ENCODE measurements at regions not wholly inside any gene's neighbourhood (a gene's known extent, or its start where the extent isn't known, plus 50 kb on each side); places are given as distances from the start of the nearest gene placed in this dataset.

DNA sequence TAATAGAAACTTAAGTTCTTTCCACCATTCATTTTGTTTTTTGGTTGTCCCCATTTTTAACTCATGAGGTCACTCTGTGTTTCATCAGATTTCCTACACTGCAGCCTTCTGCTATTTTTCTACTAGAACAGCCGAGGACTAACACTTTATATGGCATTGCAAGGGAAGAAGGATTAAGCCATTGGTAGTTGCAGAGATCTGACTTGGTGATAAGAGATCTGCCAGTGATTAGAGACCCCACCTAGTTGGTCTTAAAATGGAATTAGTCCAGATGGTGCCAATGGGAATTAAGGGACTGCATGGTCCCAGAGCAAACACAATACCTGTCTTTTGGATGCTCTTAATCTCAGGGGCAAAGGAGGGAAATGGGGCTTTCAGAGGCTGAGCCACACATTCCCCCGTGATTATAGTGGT lies 125.5 kb upstream of the TMEM170B start:
- peak overlapping the region; percentile 3 for H3K9ac ChIP-seq (ENCODE audit: low read length)
- peaks cover 3% of the 10 kb centered on the region for H3K4me1 ChIP-seq (ENCODE audit: control insufficient read depth, insufficient read depth, low read depth, low read length)
- H3K27ac ChIP-seq (ENCODE audit: low read length, poor library complexity, severe bottlenecking): no peak overlapping the region
- no peak overlapping the region for H3K14ac ChIP-seq (ENCODE audit: low read length in 2 of 2)
- peaks cover 0 to 2% of the 10 kb centered on the region in 2 experiments for H3K36me3 ChIP-seq (ENCODE audit: control insufficient read depth in 1 of 2, insufficient read depth in 2 of 2, low read depth in 1 of 2, low read length in 2 of 2)
- H4K91ac ChIP-seq (ENCODE audit: low read length): peak overlapping the region; percentile 15
- no peaks in the 10 kb centered on the region for H3K79me1 ChIP-seq (replicated peaks; ENCODE audit: low read length, poor library complexity, severe bottlenecking)
- WGBS: 57% methylated on average over 2 of the region's 2 CpGs
- H2BK5ac ChIP-seq (ENCODE audit: low read depth, low read length, poor library complexity, severe bottlenecking): no peak overlapping the region
- DNase-seq: peak; percentile 40
- H3K4me3 ChIP-seq (ENCODE audit: insufficient read depth in 1 of 2, low read depth in 1 of 2, low read length in 2 of 2): no peak overlapping the region
- H4K8ac ChIP-seq (ENCODE audit: low read length): no peak overlapping the region
- H3K4ac ChIP-seq (ENCODE audit: low read depth in 1 of 2, low read length in 2 of 2): no peak overlapping the region
- H3K27me3 ChIP-seq (ENCODE audit: control insufficient read depth in 1 of 2, insufficient read depth in 1 of 2, low read length in 2 of 2): no peaks in the 10 kb centered on the region
- H3K4me2 ChIP-seq (ENCODE audit: low read length, poor library complexity, severe bottlenecking): no peak overlapping the region
- no peaks in the 10 kb centered on the region for H3K9me3 ChIP-seq (ENCODE audit: control insufficient read depth, low read length)
- H2AFZ ChIP-seq (ENCODE audit: low read depth, low read length): no peak overlapping the region
- no peak overlapping the region for H3K23ac ChIP-seq (ENCODE audit: low read length in 2 of 2)
- H2BK15ac ChIP-seq (ENCODE audit: low read depth, poor library complexity, severe bottlenecking): no peak overlapping the region
- H3K18ac ChIP-seq (ENCODE audit: low read depth in 1 of 2, low read length in 2 of 2): peak overlapping the region in 1 of 2 experiments; percentile 33
- H2BK120ac ChIP-seq (ENCODE audit: low read depth, low read length): peak overlapping the region; percentile 73
- peak overlapping the region in 1 of 2 experiments; percentile 77 for H2BK12ac ChIP-seq (ENCODE audit: low read length in 2 of 2)
- H2AK5ac ChIP-seq (ENCODE audit: low read length, severe bottlenecking): no peak overlapping the region

DNA sequence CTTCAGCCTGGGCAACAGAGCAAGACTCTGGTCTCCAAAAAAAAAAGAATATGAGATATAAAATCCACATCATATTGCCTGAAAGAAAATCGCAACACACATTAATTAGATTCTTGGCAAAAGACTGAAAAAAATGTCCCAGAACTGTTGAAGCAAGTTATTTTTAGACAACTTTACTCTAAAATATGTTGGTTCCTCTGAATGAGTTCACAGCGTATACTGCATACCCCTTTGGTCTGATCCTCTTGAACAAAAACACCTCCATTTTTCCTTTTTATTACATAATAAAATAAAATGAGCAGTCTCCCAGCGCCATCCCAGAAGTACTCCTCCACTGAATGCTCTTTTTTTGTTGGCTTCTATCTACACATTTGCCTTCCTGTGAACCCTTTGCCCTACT lies 126.0 kb upstream of the TMEM170B start:
- no peak overlapping the region for H3K4me2 ChIP-seq (ENCODE audit: low read length, poor library complexity, severe bottlenecking)
- no peak overlapping the region for H3K27ac ChIP-seq (ENCODE audit: low read length, poor library complexity, severe bottlenecking)
- DNase-seq: no peak
- no peak overlapping the region for H2AK5ac ChIP-seq (ENCODE audit: low read length, severe bottlenecking)
- H3K9me3 ChIP-seq (ENCODE audit: control insufficient read depth, low read length): no peaks in the 10 kb centered on the region
- H3K79me1 ChIP-seq (replicated peaks; ENCODE audit: low read length, poor library complexity, severe bottlenecking): no peaks in the 10 kb centered on the region
- no peak overlapping the region for H2BK5ac ChIP-seq (ENCODE audit: low read depth, low read length, poor library complexity, severe bottlenecking)
- H4K91ac ChIP-seq (ENCODE audit: low read length): no peak overlapping the region
- no peak overlapping the region for H3K23ac ChIP-seq (ENCODE audit: low read length in 2 of 2)
- H2AFZ ChIP-seq (ENCODE audit: low read depth, low read length): no peak overlapping the region
- H3K4me3 ChIP-seq (ENCODE audit: insufficient read depth in 1 of 2, low read depth in 1 of 2, low read length in 2 of 2): no peak overlapping the region
- no peaks in the 10 kb centered on the region for H3K36me3 ChIP-seq (ENCODE audit: control insufficient read depth in 1 of 2, insufficient read depth in 2 of 2, low read depth in 1 of 2, low read length in 2 of 2)
- H4K8ac ChIP-seq (ENCODE audit: low read length): no peak overlapping the region
- H3K27me3 ChIP-seq (ENCODE audit: control insufficient read depth in 1 of 2, insufficient read depth in 1 of 2, low read length in 2 of 2): no peaks in the 10 kb centered on the region
- H2BK120ac ChIP-seq (ENCODE audit: low read depth, low read length): no peak overlapping the region
- peaks cover 3% of the 10 kb centered on the region for H3K4me1 ChIP-seq (ENCODE audit: control insufficient read depth, insufficient read depth, low read depth, low read length)
- no peak overlapping the region for H3K4ac ChIP-seq (ENCODE audit: low read depth in 1 of 2, low read length in 2 of 2)
- H3K14ac ChIP-seq (ENCODE audit: low read length in 2 of 2): no peak overlapping the region
- no peak overlapping the region for H3K18ac ChIP-seq (ENCODE audit: low read depth in 1 of 2, low read length in 2 of 2)
- 91% methylated on average over 2 of the region's 3 CpGs for WGBS
- H2BK12ac ChIP-seq (ENCODE audit: low read length in 2 of 2): no peak overlapping the region
- no peak overlapping the region for H2BK15ac ChIP-seq (ENCODE audit: low read depth, poor library complexity, severe bottlenecking)
- peak overlapping the region; percentile 3 for H3K9ac ChIP-seq (ENCODE audit: low read length)

GRCh38 chr6:11410539-11411307 lies 126.8 kb upstream of the TMEM170B start:
- no peak overlapping the region for H2AFZ ChIP-seq (ENCODE audit: low read depth, low read length)
- H3K18ac ChIP-seq (ENCODE audit: low read depth in 1 of 2, low read length in 2 of 2): peak overlapping the region in 1 of 2 experiments; percentile 48
- no peak overlapping the region for H2BK5ac ChIP-seq (ENCODE audit: low read depth, low read length, poor library complexity, severe bottlenecking)
- no peaks in the 10 kb centered on the region for H3K27me3 ChIP-seq (ENCODE audit: control insufficient read depth in 1 of 2, insufficient read depth in 1 of 2, low read length in 2 of 2)
- no peak for DNase-seq
- H3K14ac ChIP-seq (ENCODE audit: low read length in 2 of 2): peak overlapping the region in 1 of 2 experiments; percentile 91
- H2AK5ac ChIP-seq (ENCODE audit: low read length, severe bottlenecking): no peak overlapping the region
- H3K4me1 ChIP-seq (ENCODE audit: control insufficient read depth, insufficient read depth, low read depth, low read length): peaks cover 2% of the 10 kb centered on the region
- no peak overlapping the region for H3K4ac ChIP-seq (ENCODE audit: low read depth in 1 of 2, low read length in 2 of 2)
- H3K36me3 ChIP-seq (ENCODE audit: control insufficient read depth in 1 of 2, insufficient read depth in 2 of 2, low read depth in 1 of 2, low read length in 2 of 2): no peaks in the 10 kb centered on the region
- H3K9me3 ChIP-seq (ENCODE audit: control insufficient read depth, low read length): no peaks in the 10 kb centered on the region
- no peak overlapping the region for H3K27ac ChIP-seq (ENCODE audit: low read length, poor library complexity, severe bottlenecking)
- no peaks in the 10 kb centered on the region for H3K79me1 ChIP-seq (replicated peaks; ENCODE audit: low read length, poor library complexity, severe bottlenecking)
- H2BK12ac ChIP-seq (ENCODE audit: low read length in 2 of 2): peak overlapping the region in 1 of 2 experiments; percentile 63
- H3K4me3 ChIP-seq (ENCODE audit: insufficient read depth in 1 of 2, low read depth in 1 of 2, low read length in 2 of 2): no peak overlapping the region
- H2BK15ac ChIP-seq (ENCODE audit: low read depth, poor library complexity, severe bottlenecking): no peak overlapping the region
- no peak overlapping the region for H3K4me2 ChIP-seq (ENCODE audit: low read length, poor library complexity, severe bottlenecking)
- H2BK120ac ChIP-seq (ENCODE audit: low read depth, low read length): no peak overlapping the region
- H4K8ac ChIP-seq (ENCODE audit: low read length): no peak overlapping the region
- WGBS: 100% methylated on average over 1 of the region's 4 CpGs
- no peak overlapping the region for H4K91ac ChIP-seq (ENCODE audit: low read length)
- H3K23ac ChIP-seq (ENCODE audit: low read length in 2 of 2): no peak overlapping the region
- no peak overlapping the region for H3K9ac ChIP-seq (ENCODE audit: low read length)

DNA sequence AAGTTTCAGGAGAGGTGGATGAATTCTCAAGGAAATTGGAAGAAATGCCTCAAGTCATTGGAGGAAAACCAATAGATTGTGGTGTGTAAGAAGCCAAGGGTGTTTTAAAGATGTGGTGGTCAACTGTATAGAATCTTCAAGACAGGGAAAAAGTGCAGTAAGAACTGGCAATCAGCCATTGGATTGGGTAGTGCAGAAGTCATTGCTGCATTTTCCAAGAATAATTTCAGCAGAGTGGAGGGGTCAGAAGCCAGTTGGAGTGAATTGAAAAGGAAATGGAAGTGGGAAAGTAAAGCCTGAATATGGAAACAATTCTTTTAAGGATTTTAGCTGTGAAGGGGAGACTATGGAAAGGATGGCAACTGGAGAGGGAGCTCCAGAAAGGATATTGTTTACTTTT lies 128.2 kb upstream of the TMEM170B start:
- no peak for DNase-seq
- no peaks in the 10 kb centered on the region for H3K4me1 ChIP-seq (ENCODE audit: control insufficient read depth, insufficient read depth, low read depth, low read length)

More for the DNA sequence above, 128.2 kb upstream of the TMEM170B start:
- no peak overlapping the region for H2AFZ ChIP-seq (ENCODE audit: low read depth, low read length)
- no peak overlapping the region for H2BK15ac ChIP-seq (ENCODE audit: low read depth, poor library complexity, severe bottlenecking)
- H2AK5ac ChIP-seq (ENCODE audit: low read length, severe bottlenecking): no peak overlapping the region
- H4K8ac ChIP-seq (ENCODE audit: low read length): no peak overlapping the region
- no peak overlapping the region for H3K9ac ChIP-seq (ENCODE audit: low read length)
- H3K27ac ChIP-seq (ENCODE audit: low read length, poor library complexity, severe bottlenecking): no peak overlapping the region
- H3K79me1 ChIP-seq (replicated peaks; ENCODE audit: low read length, poor library complexity, severe bottlenecking): no peaks in the 10 kb centered on the region
- no peak overlapping the region for H3K4me2 ChIP-seq (ENCODE audit: low read length, poor library complexity, severe bottlenecking)
- H3K9me3 ChIP-seq (ENCODE audit: control insufficient read depth, low read length): no peaks in the 10 kb centered on the region
- H2BK120ac ChIP-seq (ENCODE audit: low read depth, low read length): no peak overlapping the region
- no peaks in the 10 kb centered on the region for H3K27me3 ChIP-seq (ENCODE audit: control insufficient read depth in 1 of 2, insufficient read depth in 1 of 2, low read length in 2 of 2)
- no peak overlapping the region for H3K4me3 ChIP-seq (ENCODE audit: insufficient read depth in 1 of 2, low read depth in 1 of 2, low read length in 2 of 2)
- H2BK12ac ChIP-seq (ENCODE audit: low read length in 2 of 2): no peak overlapping the region
- no peak overlapping the region for H3K14ac ChIP-seq (ENCODE audit: low read length in 2 of 2)
- H3K18ac ChIP-seq (ENCODE audit: low read depth in 1 of 2, low read length in 2 of 2): no peak overlapping the region
- H3K23ac ChIP-seq (ENCODE audit: low read length in 2 of 2): no peak overlapping the region
- H3K4ac ChIP-seq (ENCODE audit: low read depth in 1 of 2, low read length in 2 of 2): no peak overlapping the region
- no peaks in the 10 kb centered on the region for H3K36me3 ChIP-seq (ENCODE audit: control insufficient read depth in 1 of 2, insufficient read depth in 2 of 2, low read depth in 1 of 2, low read length in 2 of 2)
- no peak overlapping the region for H2BK5ac ChIP-seq (ENCODE audit: low read depth, low read length, poor library complexity, severe bottlenecking)
- H4K91ac ChIP-seq (ENCODE audit: low read length): no peak overlapping the region
